H1 (cell line): ENCODE measurements at regions not wholly inside any gene's neighbourhood (a gene's known extent, or its start where the extent isn't known, plus 50 kb on each side); places are given as distances from the start of the nearest gene placed in this dataset.

Experiments
- CTCF ChIA-PET: fragments of 300-600 bp; sonication (Branson Sonifier 250); formaldehyde crosslinking; loops from one replicate; lab custom pipeline; 2021; ENCODE audit not compliant: partially characterized antibody; lab: Charles Lee
- POLR2A ChIA-PET: fragments of 300-600 bp; sonication (Branson Sonifier 250); formaldehyde crosslinking; loops from one replicate; lab custom pipeline; 2021; ENCODE audit warnings: inconsistent platforms; ENCODE audit not compliant: partially characterized antibody; lab: Charles Lee
- DNase-seq, 2 experiments: peaks; one replicate each; pipeline versions ENCODE4 v3.0.0 to v3.0.0-alpha.2; 2010 to 2022; ENCODE audit warnings: low spot score in 2 of 2, low read depth in 1 of 2, mixed read lengths in 1 of 2
- FAIRE-seq: peaks from 2 replicates; lab custom pipeline; 2011; peaks lifted over from hg19 to GRCh38; lab: Jason Lieb, UNC
- H2AFZ ChIP-seq: 2 replicates; pipeline ENCODE4 v1.8.1; 2012; ENCODE audit warnings: low read length, inconsistent platforms
- H2AK5ac ChIP-seq: 2 replicates; pipeline ENCODE4 v1.6.1; 2013; ENCODE audit warnings: low read depth, low read length
- H2BK120ac ChIP-seq: replicated peaks from 2 replicates; pipeline ENCODE3; 2013; ENCODE audit warnings: low read depth, low read length, inconsistent platforms
- H2BK12ac ChIP-seq: 2 replicates; pipeline ENCODE4 v1.6.1; 2013; ENCODE audit warnings: low read depth, low read length
- H2BK15ac ChIP-seq: 2 replicates; pipeline ENCODE4 v1.6.1; 2013; ENCODE audit warnings: low read length
- H2BK20ac ChIP-seq: 2 replicates; pipeline ENCODE4 v1.6.1; 2013; ENCODE audit warnings: low read length
- H2BK5ac ChIP-seq: 2 replicates; pipeline ENCODE4 v1.6.1; 2013; ENCODE audit warnings: low read depth, low read length
- H3K14ac ChIP-seq: 2 replicates; pipeline ENCODE4 v1.6.1; 2013; ENCODE audit warnings: inconsistent platforms; ENCODE audit not compliant: insufficient read length
- H3K18ac ChIP-seq: 2 replicates; pipeline ENCODE4 v1.6.1; 2013; ENCODE audit warnings: low read length; ENCODE audit errors: extremely low read depth
- H3K23ac ChIP-seq: 2 replicates; pipeline ENCODE4 v1.6.1; 2013; ENCODE audit warnings: inconsistent platforms; ENCODE audit not compliant: insufficient read length
- H3K23me2 ChIP-seq: 2 replicates; pipeline ENCODE4 v1.6.1; 2013; ENCODE audit warnings: low read depth, low read length
- H3K27ac ChIP-seq: 2 replicates; pipeline ENCODE4 v1.6.1; 2011; ENCODE audit warnings: low read depth, low read length, inconsistent platforms
- H3K27me3 ChIP-seq, 4 experiments: replicated peaks in 1 of 4; 1 replicate in 1 of 4; 2 replicates in 3 of 4; pipeline versions ENCODE4 v1.6.1 to v1.8.1; 2011 to 2013; ENCODE audit warnings: low read length in 3 of 4, mild to moderate bottlenecking in 3 of 4, inconsistent platforms in 2 of 4, mixed read lengths in 2 of 4, moderate library complexity in 1 of 4; ENCODE audit not compliant: control insufficient read depth in 3 of 4, insufficient read depth in 3 of 4; ENCODE audit errors: extremely low read depth in 1 of 4
- H3K36me3 ChIP-seq, 4 experiments: 2 replicates each; pipeline versions ENCODE4 v1.6.1 to v1.8.1; 2011 to 2013; ENCODE audit warnings: mild to moderate bottlenecking in 4 of 4, low read length in 3 of 4, moderate library complexity in 2 of 4, control low read depth in 1 of 4, inconsistent platforms in 1 of 4; ENCODE audit not compliant: insufficient read depth in 4 of 4, control insufficient read depth in 2 of 4
- H3K4ac ChIP-seq: replicated peaks from 2 replicates; pipeline ENCODE3; 2013; ENCODE audit warnings: low read length, low read depth, mixed read lengths, inconsistent platforms; ENCODE audit not compliant: insufficient read length
- H3K4me1 ChIP-seq, 4 experiments: replicated peaks in 1 of 4; 1 replicate in 1 of 4; 2 replicates in 3 of 4; pipeline versions ENCODE4 v1.6.1 to v1.8.1; 2011 to 2013; ENCODE audit warnings: low read length in 3 of 4, inconsistent platforms in 2 of 4, mixed read lengths in 1 of 4; ENCODE audit not compliant: insufficient read depth in 4 of 4, control insufficient read depth in 3 of 4
- H3K4me2 ChIP-seq, 2 experiments: 2 replicates each; pipeline versions ENCODE4 v1.6.1 to v1.8.1; 2011 to 2013; ENCODE audit warnings: low read depth in 2 of 2, low read length in 2 of 2, control low read depth in 1 of 2, inconsistent platforms in 1 of 2, mild to moderate bottlenecking in 1 of 2; ENCODE audit not compliant: insufficient read depth in 1 of 2
- H3K4me3 ChIP-seq, 4 experiments: fragments of 200-600, 300-600 bp in 1 of 4; sonication (generic), shearing (Covaris generic), sonication (Bioruptor Twin) in 1 of 4; 2 replicates each; pipeline versions ENCODE4 v1.5.1 to v1.8.1; 2011 to 2016; ENCODE audit warnings: low read length in 4 of 4, low read depth in 3 of 4, control low read depth in 2 of 4, inconsistent platforms in 2 of 4, mild to moderate bottlenecking in 2 of 4, mixed read lengths in 1 of 4, moderate library complexity in 1 of 4; ENCODE audit not compliant: insufficient read depth in 2 of 4; ENCODE audit errors: extremely low read depth in 1 of 4
- H3K56ac ChIP-seq: replicated peaks from 2 replicates; pipeline ENCODE3; 2013; ENCODE audit warnings: low read depth, mild to moderate bottlenecking, mixed read lengths, low read length, inconsistent platforms; ENCODE audit not compliant: insufficient read length
- H3K79me1 ChIP-seq: 2 replicates; pipeline ENCODE4 v1.6.1; 2013; ENCODE audit warnings: low read depth, low read length, control low read depth
- H3K79me2 ChIP-seq, 2 experiments: 2 replicates each; pipeline versions ENCODE4 v1.6.1 to v1.8.1; 2012 to 2013; ENCODE audit warnings: low read length in 2 of 2, mild to moderate bottlenecking in 2 of 2, inconsistent platforms in 1 of 2; ENCODE audit not compliant: insufficient read depth in 2 of 2, control insufficient read depth in 1 of 2
- H3K9ac ChIP-seq, 4 experiments: replicated peaks in 1 of 4; 1 replicate in 1 of 4; 2 replicates in 3 of 4; pipeline versions ENCODE4 v1.6.1 to v1.8.1; 2011 to 2013; ENCODE audit warnings: low read depth in 3 of 4, low read length in 3 of 4, control low read depth in 2 of 4, mild to moderate bottlenecking in 2 of 4, moderate library complexity in 2 of 4, inconsistent platforms in 1 of 4; ENCODE audit errors: extremely low read depth in 1 of 4
- H3K9me3 ChIP-seq, 2 experiments: 2 replicates each; pipeline versions ENCODE4 v1.6.1 to v1.8.1; 2012 to 2013; ENCODE audit warnings: mild to moderate bottlenecking in 2 of 2, moderate library complexity in 2 of 2, control low read depth in 1 of 2, inconsistent platforms in 1 of 2, low read depth in 1 of 2, low read length in 1 of 2, mixed read lengths in 1 of 2; ENCODE audit not compliant: insufficient read depth in 2 of 2
- H4K20me1 ChIP-seq, 2 experiments: replicated peaks in 1 of 2; 2 replicates each; pipeline versions ENCODE3 to v1.8.1; 2011 to 2013; ENCODE audit warnings: inconsistent platforms in 2 of 2, low read length in 2 of 2, mild to moderate bottlenecking in 1 of 2; ENCODE audit not compliant: insufficient read depth in 2 of 2, control insufficient read depth in 1 of 2
- H4K5ac ChIP-seq: 2 replicates; pipeline ENCODE4 v1.6.1; 2013; ENCODE audit warnings: low read length, low read depth, mixed read lengths, inconsistent platforms; ENCODE audit not compliant: insufficient read length
- H4K8ac ChIP-seq: 2 replicates; pipeline ENCODE4 v1.8.0; 2013; ENCODE audit warnings: mild to moderate bottlenecking, moderate library complexity, low read length, inconsistent platforms; ENCODE audit not compliant: insufficient read depth; ENCODE audit errors: extremely low read depth
- H4K91ac ChIP-seq: replicated peaks from 2 replicates; pipeline ENCODE3; 2013; ENCODE audit warnings: low read length, mixed read lengths, inconsistent platforms; ENCODE audit not compliant: insufficient read length
- BCL11A ChIP-seq, 2 experiments: IDR thresholded peaks; one replicate each; pipeline ENCODE4 v1.6.1; 2011; ENCODE audit warnings: low read depth in 2 of 2, low read length in 2 of 2, mild to moderate bottlenecking in 2 of 2
- CHD1 ChIP-seq: IDR thresholded peaks from 2 replicates; pipeline ENCODE4 v1.6.1; 2012; ENCODE audit warnings: low read depth, low read length, improper control_type of control experiment
- CREB1 ChIP-seq: IDR thresholded peaks from 2 replicates; pipeline ENCODE4 v1.6.1; 2012; ENCODE audit warnings: inconsistent platforms
- JUN ChIP-seq: IDR thresholded peaks from 2 replicates; pipeline ENCODE4 v1.6.1; 2011; ENCODE audit warnings: low read depth, mild to moderate bottlenecking, improper control_type of control experiment, low read length
- KDM1A ChIP-seq: fragments of 200-600, 300-600 bp; sonication (generic); IDR thresholded peaks from 2 replicates; pipeline ENCODE4 v1.7.1; 2016; ENCODE audit warnings: mild to moderate bottlenecking, low read length, borderline replicate concordance
- KDM4A ChIP-seq: IDR thresholded peaks from one replicate; pipeline ENCODE4 v1.7.1; 2012; ENCODE audit warnings: low read depth, mild to moderate bottlenecking, moderate library complexity, low read length, inconsistent platforms; ENCODE audit not compliant: severe bottlenecking
- KDM5A ChIP-seq: fragments of 200-600 bp; IDR thresholded peaks from 2 replicates; pipeline ENCODE4 v1.7.1; 2012; ENCODE audit warnings: mild to moderate bottlenecking, low read length, inconsistent platforms, mixed read lengths
- NRF1 ChIP-seq: IDR thresholded peaks from 2 replicates; pipeline ENCODE4 v1.6.1; 2011; ENCODE audit warnings: mild to moderate bottlenecking, low read depth, low read length, improper control_type of control experiment
- RBBP5 ChIP-seq: IDR thresholded peaks from 2 replicates; pipeline ENCODE4 v1.7.1; 2012; ENCODE audit warnings: low read depth, mild to moderate bottlenecking, inconsistent platforms, low read length, moderate library complexity, borderline replicate concordance
- RFX5 ChIP-seq: IDR thresholded peaks from 2 replicates; pipeline ENCODE4 v1.6.1; 2011; ENCODE audit warnings: low read depth, low read length, improper control_type of control experiment, borderline replicate concordance
- SAP30 ChIP-seq: fragments of 300-600 bp; sonication (generic); IDR thresholded peaks from 2 replicates; pipeline ENCODE4 v1.7.1; 2012; ENCODE audit warnings: low read length, moderate library complexity, mild to moderate bottlenecking, inconsistent platforms; ENCODE audit not compliant: insufficient read depth, insufficient replicate concordance
- SIRT6 ChIP-seq: IDR thresholded peaks from one replicate; pipeline ENCODE4 v1.7.1; 2012; ENCODE audit warnings: low read length, inconsistent platforms
- SRF ChIP-seq: IDR thresholded peaks from 2 replicates; pipeline ENCODE4 v1.6.1; 2011; ENCODE audit warnings: mild to moderate bottlenecking, low read depth, low read length, moderate library complexity
- TAF7 ChIP-seq: optimal IDR thresholded peaks from 2 replicates; pipeline ENCODE3; 2011; ENCODE audit warnings: low read depth, mild to moderate bottlenecking, inconsistent platforms, low read length, moderate library complexity, borderline replicate concordance
- TCF12 ChIP-seq: IDR thresholded peaks from 2 replicates; pipeline ENCODE4 v1.6.1; 2011; ENCODE audit warnings: low read depth, mild to moderate bottlenecking, low read length
- WGBS, 2 experiments: shearing (Covaris generic) in 1 of 2; methylation state at CpG; one replicate each; pipeline versions ENCODE4 v1.1.6 to v1.1.7; 2013 to 2015; ENCODE audit warnings: low lambda C conversion rate in 2 of 2, mixed read lengths in 2 of 2, inconsistent platforms in 1 of 2, low coverage in 1 of 2, missing lambda C conversion rate in 1 of 2; ENCODE audit not compliant: insufficient replicate concordance in 2 of 2, insufficient coverage in 1 of 2, insufficient read length in 1 of 2; ENCODE audit errors: extremely low coverage in 1 of 2, missing lambda C conversion rate in 1 of 2; 5-methylcytosine and 5-hydroxymethylcytosine counted together

- H3K36me3 ChIP-seq, result no peaks in the 10 kb centered on the region
- H3K79me1 ChIP-seq, result no peaks in the 10 kb centered on the region
- H2AFZ ChIP-seq, result no peak overlapping the region
- no peak overlapping the region for H2BK120ac ChIP-seq
- DNase-seq (no peak), FAIRE-seq (no peak)
- H3K18ac ChIP-seq, result no peak overlapping the region
- H3K56ac ChIP-seq, result no peak overlapping the region
- H4K8ac ChIP-seq, result no peak overlapping the region
- no peak overlapping the region for H2BK20ac ChIP-seq
- POLR2A ChIA-PET, result no interaction called here
- H3K4me1 ChIP-seq, result no peaks in the 10 kb centered on the region
- H3K9me3 ChIP-seq, result no peaks in the 10 kb centered on the region
- H2BK5ac ChIP-seq, result no peak overlapping the region
- H3K4me3 ChIP-seq, result no peak overlapping the region
- no peak overlapping the region for H4K5ac ChIP-seq
- no peak overlapping the region for H3K23ac ChIP-seq
- no peak overlapping the region for H2BK15ac ChIP-seq
- no peak overlapping the region for H3K27ac ChIP-seq
- no peak overlapping the region for H4K91ac ChIP-seq
- H3K23me2 ChIP-seq, result no peaks in the 10 kb centered on the region
- no peak overlapping the region for H3K4ac ChIP-seq
- H3K14ac ChIP-seq, result no peak overlapping the region
- no peaks in the 10 kb centered on the region for H3K79me2 ChIP-seq
- no peak overlapping the region for H2AK5ac ChIP-seq
- H3K9ac ChIP-seq, result no peak overlapping the region
- WGBS, 2 experiments, result 93% methylated on average over 5 of the region's 5 CpGs; no CpG with 5 or more reads in 1 of the 2 experiments
- no peaks in the 10 kb centered on the region for H4K20me1 ChIP-seq
- no peak overlapping the region for H3K4me2 ChIP-seq
- CTCF ChIA-PET, result interaction anchor here (0.5 to 3.7 kb wide), 12 partner anchors 13 to 518 kb away, joined by 3 to 12 read pairs (median 3); no protein-coding TSS in a partner anchor
- no peaks in the 10 kb centered on the region for H3K27me3 ChIP-seq
- H2BK12ac ChIP-seq, result no peak overlapping the region
- no peak for TF ChIP-seq NRF1
- TF ChIP-seq SRF, result no peak
- TF ChIP-seq TCF12, result no peak
- no peak for TF ChIP-seq KDM4A
- no peak for TF ChIP-seq TAF7
- TF ChIP-seq KDM5A, result no peak
- TF ChIP-seq CREB1, result no peak
- TF ChIP-seq BCL11A (IDR thresholded peaks at IDR 0.05; ENCODE audit: low read depth in 2 of 2, low read length in 2 of 2), result no peak
- no peak for TF ChIP-seq SIRT6
- TF ChIP-seq SAP30, result no peak
- TF ChIP-seq KDM1A, result no peak
- TF ChIP-seq CHD1, result no peak
- no peak for TF ChIP-seq RBBP5
- no peak for TF ChIP-seq JUN
- TF ChIP-seq RFX5, result no peak
These were observed 453.7 kb downstream of the VRK1 start for GRCh38 chr14:97250931-97251330.
